Fibroblast of upper back skin (primary cell): ENCODE measurements at regions not wholly inside any gene's neighbourhood (a gene's known extent, or its start where the extent isn't known, plus 50 kb on each side); places are given as distances from the start of the nearest gene placed in this dataset.

Source experiments
- DNase-seq: peaks from one replicate; pipeline ENCODE4 v3.0.0-alpha.2; 2013

GRCh38 chr2:5026571-5027234 is 665.5 kb upstream of the SOX11 start:
- no peak for DNase-seq

GRCh38 chr2:5035057-5035488 is 657.1 kb upstream of the SOX11 start:
- DNase-seq = no peak

- no peak for DNase-seq
These were observed 655.9 kb upstream of the SOX11 start for GRCh38 chr2:5036256-5036655.

- no peak for DNase-seq
These were observed 652.8 kb upstream of the SOX11 start for GRCh38 chr2:5039241-5039975.

- no peak for DNase-seq
These were observed 651.6 kb upstream of the SOX11 start for GRCh38 chr2:5040571-5040970.

- DNase-seq = no peak
These were observed 650.7 kb upstream of the SOX11 start for GRCh38 chr2:5041501-5041900.

GRCh38 chr2:5042666-5043440 is 649.3 kb upstream of the SOX11 start:
- no peak for DNase-seq

GRCh38 chr2:5051300-5051699 is 640.9 kb upstream of the SOX11 start:
- DNase-seq = no peak

GRCh38 chr2:5052905-5053304 is 639.3 kb upstream of the SOX11 start:
- DNase-seq = no peak

- no peak for DNase-seq
These were observed 634.3 kb upstream of the SOX11 start for GRCh38 chr2:5057891-5058351.

GRCh38 chr2:5060956-5061355 is 631.2 kb upstream of the SOX11 start:
- DNase-seq = no peak

GRCh38 chr2:5064687-5065086 is 627.5 kb upstream of the SOX11 start:
- DNase-seq = no peak

- no peak for DNase-seq
These were observed 624.4 kb upstream of the SOX11 start for GRCh38 chr2:5067816-5068215.

GRCh38 chr2:5070257-5070656 is 621.9 kb upstream of the SOX11 start:
- peak; percentile 14 for DNase-seq

- no peak for DNase-seq
These were observed 617.5 kb upstream of the SOX11 start for GRCh38 chr2:5074733-5075132.

GRCh38 chr2:5076599-5076998 is 615.6 kb upstream of the SOX11 start:
- no peak for DNase-seq

GRCh38 chr2:5077479-5078089 is 614.6 kb upstream of the SOX11 start:
- DNase-seq = peak; percentile 26

GRCh38 chr2:5083402-5083801 is 608.8 kb upstream of the SOX11 start:
- no peak for DNase-seq

- no peak for DNase-seq
These were observed 602.8 kb upstream of the SOX11 start for GRCh38 chr2:5089409-5089808.

GRCh38 chr2:5093056-5093455 is 599.1 kb upstream of the SOX11 start:
- DNase-seq = peak; percentile 10

- DNase-seq = no peak
These were observed 598.7 kb upstream of the SOX11 start for GRCh38 chr2:5093518-5093917.

- DNase-seq = no peak
These were observed 598.0 kb upstream of the SOX11 start for GRCh38 chr2:5094192-5094591.

- no peak for DNase-seq
These were observed 593.9 kb upstream of the SOX11 start for GRCh38 chr2:5098286-5098685.
